Osteoblast (primary cell): ENCODE measurements at regions not wholly inside any gene's neighbourhood (a gene's known extent, or its start where the extent isn't known, plus 50 kb on each side); places are given as distances from the start of the nearest gene placed in this dataset.

Source experiments
- DNase-seq: peaks from one replicate; pipeline ENCODE4 v3.0.0; 2011; ENCODE audit warnings: low spot score, mixed read lengths; ENCODE audit not compliant: insufficient read length; ENCODE audit errors: missing footprints
- H2AFZ ChIP-seq: 2 replicates; pipeline ENCODE4 v1.6.0; 2011; ENCODE audit warnings: mild to moderate bottlenecking, low read length
- H3K27ac ChIP-seq: 2 replicates; pipeline ENCODE4 v1.5.1; 2011; ENCODE audit warnings: mild to moderate bottlenecking, low read depth, low read length, moderate library complexity
- H3K27me3 ChIP-seq: 2 replicates; pipeline ENCODE4 v1.6.0; 2012; ENCODE audit warnings: mild to moderate bottlenecking, control low read depth, inconsistent platforms, low read length, moderate library complexity; ENCODE audit not compliant: insufficient read depth
- H3K36me3 ChIP-seq: 2 replicates; pipeline ENCODE4 v1.5.1; 2011; ENCODE audit warnings: mild to moderate bottlenecking, low read length, control low read depth, moderate library complexity; ENCODE audit not compliant: insufficient read depth
- H3K4me1 ChIP-seq: 2 replicates; pipeline ENCODE4 v1.5.1; 2011; ENCODE audit warnings: mild to moderate bottlenecking, low read length, control low read depth, moderate library complexity; ENCODE audit not compliant: insufficient read depth
- H3K4me2 ChIP-seq: 2 replicates; pipeline ENCODE4 v1.6.0; 2011; ENCODE audit warnings: mild to moderate bottlenecking, low read length; ENCODE audit not compliant: insufficient read depth
- H3K4me3 ChIP-seq: fragments of 200-600 bp; sonication (generic); 3 replicates; pipeline ENCODE4 v1.5.1; 2012; ENCODE audit warnings: mild to moderate bottlenecking, low read length, inconsistent platforms; ENCODE audit not compliant: insufficient read depth
- H3K79me2 ChIP-seq: 2 replicates; pipeline ENCODE4 v1.6.0; 2012; ENCODE audit warnings: mild to moderate bottlenecking, low read length, control low read depth, inconsistent platforms; ENCODE audit not compliant: insufficient read depth
- H3K9me3 ChIP-seq: 2 replicates; pipeline ENCODE4 v1.5.1; 2011; ENCODE audit warnings: low read depth, low read length, control low read depth
- H4K20me1 ChIP-seq: 2 replicates; pipeline ENCODE4 v1.6.0; 2012; ENCODE audit warnings: mild to moderate bottlenecking, low read length, control low read depth; ENCODE audit not compliant: insufficient read depth
- CTCF ChIP-seq: IDR thresholded peaks from 2 replicates; pipeline ENCODE4 v1.5.1; 2011; ENCODE audit warnings: mild to moderate bottlenecking, low read depth, low read length, moderate library complexity; ENCODE audit errors: extremely low read depth

GRCh38 chr4:81663368-81663767, 191.7 kb upstream of the RASGEF1B start:
- no peak overlapping the region for H3K4me3 ChIP-seq
- TF ChIP-seq CTCF, result no peak
- no peak overlapping the region for H3K4me2 ChIP-seq
- no peaks in the 10 kb centered on the region for H3K4me1 ChIP-seq
- H3K27me3 ChIP-seq, result no peaks in the 10 kb centered on the region
- H2AFZ ChIP-seq, result no peak overlapping the region
- H4K20me1 ChIP-seq, result no peaks in the 10 kb centered on the region
- no peaks in the 10 kb centered on the region for H3K9me3 ChIP-seq
- H3K27ac ChIP-seq, result no peak overlapping the region
- H3K36me3 ChIP-seq, result no peaks in the 10 kb centered on the region
- no peaks in the 10 kb centered on the region for H3K79me2 ChIP-seq
- DNase-seq, result no peak

GRCh38 chr4:81659051-81659450, 187.3 kb upstream of the RASGEF1B start:
- Histone ChIP-seq H3K4me2 (no peak overlapping the region), H4K20me1 (no peaks in the 10 kb centered on the region), H3K9me3 (no peaks in the 10 kb centered on the region), H3K79me2 (no peaks in the 10 kb centered on the region), H3K27ac (no peak overlapping the region), H3K27me3 (no peaks in the 10 kb centered on the region), H3K36me3 (no peaks in the 10 kb centered on the region), H3K4me3 (no peak overlapping the region), H3K4me1 (no peaks in the 10 kb centered on the region), H2AFZ (no peak overlapping the region)
- DNase-seq, result no peak
- TF ChIP-seq CTCF, result no peak

- Histone ChIP-seq H3K9me3 (no peaks in the 10 kb centered on the region), H3K79me2 (no peaks in the 10 kb centered on the region), H3K4me1 (no peaks in the 10 kb centered on the region), H3K4me2 (no peak overlapping the region), H3K4me3 (no peak overlapping the region), H3K36me3 (no peaks in the 10 kb centered on the region), H3K27me3 (no peaks in the 10 kb centered on the region), H2AFZ (no peak overlapping the region), H4K20me1 (no peaks in the 10 kb centered on the region), H3K27ac (no peak overlapping the region)
- DNase-seq, result no peak
- TF ChIP-seq CTCF, result no peak
Observed at GRCh38 chr4:81652069-81652478, 180.4 kb upstream of the RASGEF1B start.

- Histone ChIP-seq H3K4me1 (no peaks in the 10 kb centered on the region), H3K36me3 (no peaks in the 10 kb centered on the region), H3K27ac (no peak overlapping the region), H2AFZ (no peak overlapping the region), H3K79me2 (no peaks in the 10 kb centered on the region), H3K9me3 (no peaks in the 10 kb centered on the region), H3K4me2 (no peak overlapping the region), H4K20me1 (no peaks in the 10 kb centered on the region), H3K4me3 (no peak overlapping the region), H3K27me3 (no peaks in the 10 kb centered on the region)
- TF ChIP-seq CTCF, result no peak
- no peak for DNase-seq
Observed at GRCh38 chr4:81651243-81651899, 179.7 kb upstream of the RASGEF1B start.
